ENCODE measurements at regions not wholly inside any gene's neighbourhood (a gene's known extent, or its start where the extent isn't known, plus 50 kb on each side); places are given as distances from the start of the nearest gene placed in this dataset.

DNA sequence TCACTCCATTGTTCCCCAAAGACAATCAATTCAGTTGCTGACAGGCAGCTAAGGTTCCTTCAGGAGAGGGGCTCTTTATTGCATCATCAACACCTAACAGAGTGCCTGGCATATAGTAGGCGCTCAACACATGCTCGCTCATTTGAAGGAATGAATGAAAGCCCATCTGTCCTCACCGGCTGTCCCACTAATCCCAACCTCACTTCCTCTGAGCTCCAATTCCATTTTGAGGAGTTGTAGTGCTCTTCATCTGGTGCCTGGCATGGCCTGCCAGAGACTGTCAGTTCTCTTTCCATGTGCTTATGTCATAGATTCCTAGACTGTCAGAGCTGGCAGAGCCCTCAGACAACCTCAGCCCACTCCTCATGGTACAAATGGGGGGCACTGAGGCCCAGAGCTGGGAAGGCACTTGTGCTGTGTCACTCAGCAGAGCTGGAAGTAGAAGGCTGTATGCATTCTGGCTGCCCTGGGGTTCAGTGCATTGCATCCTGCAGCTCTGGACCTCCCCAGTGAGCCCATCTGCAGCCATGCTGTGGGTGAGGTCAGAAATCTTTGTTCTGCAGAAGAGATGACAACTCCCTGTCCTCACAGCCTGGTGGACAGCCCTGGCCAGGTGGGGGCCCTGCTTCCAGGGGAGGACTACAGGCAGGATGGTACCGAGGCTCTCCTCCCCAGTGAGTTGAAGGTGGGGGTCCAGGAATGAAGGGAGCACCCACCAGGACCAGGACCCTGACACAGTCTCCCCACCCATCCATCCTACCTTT is 134.9 kb upstream of the PJA1 start:
- no peak for DNase-seq

DNA sequence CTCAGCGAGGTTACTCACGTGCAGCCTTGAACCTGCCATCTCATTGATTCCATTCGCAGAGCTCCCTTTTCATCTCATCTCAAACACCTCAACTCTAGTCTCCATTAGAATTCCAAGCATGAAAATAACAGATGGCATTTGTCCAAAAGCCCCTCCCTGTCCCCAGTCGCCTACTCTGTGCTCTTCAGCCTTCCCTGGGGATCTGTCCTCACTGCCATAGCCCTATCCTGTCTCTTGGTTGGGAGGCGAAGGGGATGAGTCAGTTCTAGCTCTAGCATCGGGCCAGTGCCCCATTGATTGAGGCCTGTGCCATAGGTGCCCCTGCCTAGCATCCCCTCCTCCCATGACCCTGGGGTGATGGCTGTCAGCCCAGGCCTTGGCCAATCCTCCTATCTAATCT is 134.0 kb upstream of the PJA1 start:
- DNase-seq: no peak

DNA sequence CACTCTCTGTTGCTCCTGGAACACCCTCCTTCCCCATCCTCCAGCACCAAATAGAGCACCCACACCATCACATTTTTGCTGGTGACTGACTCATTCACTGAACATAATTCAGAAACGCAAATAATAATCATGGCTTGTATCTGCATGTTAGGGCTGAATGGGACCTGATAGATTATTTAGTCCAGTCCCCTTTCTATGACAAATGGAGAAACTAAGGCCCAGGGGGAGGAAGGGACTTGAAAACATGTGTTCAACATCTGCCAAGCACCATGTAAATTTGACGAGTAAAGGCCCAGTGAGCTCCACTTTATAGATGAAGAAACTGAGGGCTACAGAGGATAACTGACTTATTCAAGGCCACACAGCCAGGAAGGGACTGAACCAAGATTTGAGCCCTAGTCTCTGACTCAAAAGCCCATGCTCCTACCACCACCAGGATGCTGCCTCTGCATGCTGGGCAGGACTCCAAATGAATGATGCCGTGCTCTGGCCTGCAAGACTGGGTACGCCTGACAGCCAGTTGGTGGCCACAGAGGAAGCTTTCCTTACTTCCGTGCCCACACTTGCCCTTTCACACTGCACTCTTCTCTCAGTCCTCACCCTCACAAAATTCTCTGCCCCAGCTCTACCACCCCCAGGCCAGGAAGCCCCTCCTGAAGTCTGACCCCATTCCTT is 133.3 kb upstream of the PJA1 start:
- no peak for DNase-seq

- no peak for DNase-seq
These were observed 132.3 kb upstream of the PJA1 start for GRCh38 chrX:69297506-69297905.

DNA sequence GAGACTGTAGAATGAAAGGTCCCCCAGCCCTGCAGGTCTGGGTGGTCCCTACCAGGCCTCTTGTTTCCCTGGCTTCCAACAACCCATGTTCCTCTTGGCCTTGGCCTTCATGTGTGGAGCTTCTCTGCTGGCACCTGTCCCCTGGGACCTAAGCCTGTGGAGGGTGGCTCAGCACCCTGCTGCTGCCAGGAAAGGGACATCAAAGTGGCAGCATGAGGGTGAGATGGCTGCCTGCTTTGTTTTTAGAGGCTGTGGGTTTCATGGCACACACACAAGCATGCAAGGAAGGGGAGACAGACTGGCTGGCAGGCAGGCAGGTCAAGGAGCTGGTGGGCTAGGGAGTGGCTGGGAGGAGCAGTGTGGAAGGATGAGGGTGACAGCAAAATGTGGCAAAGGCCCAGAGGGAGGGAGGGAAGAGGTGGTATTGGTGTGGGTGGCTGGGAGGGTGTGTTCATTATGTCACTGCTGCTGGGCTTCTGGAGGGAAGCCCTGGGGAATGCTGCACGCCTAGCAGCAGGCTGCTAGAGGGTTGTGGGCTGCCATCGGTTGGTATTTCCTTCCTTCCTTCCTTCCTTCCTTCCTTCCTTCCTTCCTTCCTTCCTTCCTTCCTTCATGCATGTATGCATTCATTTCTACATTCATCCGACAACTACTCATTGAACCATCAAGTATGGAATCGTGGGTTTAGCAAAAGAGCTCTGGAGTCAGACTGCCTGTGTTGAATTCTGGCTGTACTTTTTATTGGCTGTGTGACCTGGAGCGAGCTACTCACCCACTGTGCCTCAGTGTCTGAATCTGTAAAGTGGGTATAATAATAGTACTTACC is 128.7 kb upstream of the PJA1 start:
- DNase-seq: no peak

GRCh38 chrX:69291116-69291515 is 125.9 kb upstream of the PJA1 start:
- DNase-seq: no peak

DNA sequence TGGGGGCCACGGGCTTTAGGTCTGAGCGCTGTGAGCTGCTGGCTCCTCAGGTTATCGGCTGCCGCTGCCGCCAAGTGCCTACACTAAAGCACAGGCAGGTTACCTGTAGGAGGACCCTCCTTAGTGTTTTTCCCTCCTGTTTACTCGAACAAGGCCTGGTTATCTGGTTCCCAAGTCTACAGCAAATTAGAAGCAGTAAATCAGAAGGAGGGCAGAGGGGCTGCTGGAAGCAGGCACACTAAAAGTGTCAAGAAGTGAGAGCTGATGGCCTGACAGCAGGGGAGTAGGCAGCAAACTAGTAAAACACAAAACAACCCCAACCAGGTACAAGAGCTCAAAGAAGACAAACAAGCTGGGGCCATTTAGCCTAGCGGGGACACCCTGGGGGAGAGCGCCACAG is 125.0 kb upstream of the PJA1 start:
- no peak for DNase-seq

DNA sequence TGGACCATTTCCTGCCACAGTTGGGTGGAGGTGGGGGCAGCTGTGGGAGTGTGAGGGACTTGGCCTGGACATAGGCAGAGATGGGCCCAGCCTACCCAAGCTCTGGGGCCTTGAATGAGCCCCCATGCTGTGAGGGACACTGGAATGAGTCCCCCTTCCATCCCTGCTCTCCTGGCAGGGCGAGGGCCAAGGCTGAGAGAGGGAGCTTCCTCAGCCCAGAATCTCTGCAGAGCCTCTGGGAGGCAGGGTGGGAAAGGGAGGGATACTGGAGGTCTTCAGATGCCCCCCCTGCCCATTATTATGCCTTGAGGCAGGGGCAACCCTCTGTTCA is 124.5 kb upstream of the PJA1 start:
- DNase-seq: no peak

- no peak for DNase-seq
These were observed 124.0 kb upstream of the PJA1 start for GRCh38 chrX:69289046-69289792.

- no peak for DNase-seq
These were observed 121.8 kb upstream of the PJA1 start for GRCh38 chrX:69287095-69287494.

GRCh38 chrX:69286565-69286906 is 121.3 kb upstream of the PJA1 start:
- DNase-seq: no peak

GRCh38 chrX:69285881-69286564 is 120.8 kb upstream of the PJA1 start:
- DNase-seq: peak; percentile 71

DNA sequence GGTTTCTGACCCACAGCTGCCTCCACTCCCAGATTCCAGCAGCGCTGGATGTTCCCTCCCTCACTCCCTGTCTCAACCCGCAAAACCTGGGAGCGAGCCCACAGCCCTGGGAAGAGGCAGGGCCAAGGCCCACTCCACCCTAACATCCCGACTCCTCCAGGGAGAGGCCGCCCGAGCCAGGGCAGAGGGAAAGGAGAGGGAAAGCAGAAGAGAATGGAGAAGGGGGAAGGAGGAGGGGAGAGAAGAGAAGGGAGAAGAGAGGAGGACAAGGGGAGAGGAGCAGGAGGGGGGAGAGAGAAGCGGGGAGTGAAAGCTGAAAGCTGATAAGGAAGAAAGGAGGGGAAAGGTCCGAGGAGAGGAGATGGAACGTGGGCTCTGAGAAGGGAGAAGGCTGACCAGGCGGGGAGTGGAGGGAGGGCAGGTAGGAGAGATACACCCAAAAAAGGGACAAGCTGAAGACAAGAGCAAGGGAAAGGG is 120.2 kb upstream of the PJA1 start:
- DNase-seq: no peak

- no peak for DNase-seq
These were observed 119.2 kb upstream of the PJA1 start for GRCh38 chrX:69284491-69284890.

DNA sequence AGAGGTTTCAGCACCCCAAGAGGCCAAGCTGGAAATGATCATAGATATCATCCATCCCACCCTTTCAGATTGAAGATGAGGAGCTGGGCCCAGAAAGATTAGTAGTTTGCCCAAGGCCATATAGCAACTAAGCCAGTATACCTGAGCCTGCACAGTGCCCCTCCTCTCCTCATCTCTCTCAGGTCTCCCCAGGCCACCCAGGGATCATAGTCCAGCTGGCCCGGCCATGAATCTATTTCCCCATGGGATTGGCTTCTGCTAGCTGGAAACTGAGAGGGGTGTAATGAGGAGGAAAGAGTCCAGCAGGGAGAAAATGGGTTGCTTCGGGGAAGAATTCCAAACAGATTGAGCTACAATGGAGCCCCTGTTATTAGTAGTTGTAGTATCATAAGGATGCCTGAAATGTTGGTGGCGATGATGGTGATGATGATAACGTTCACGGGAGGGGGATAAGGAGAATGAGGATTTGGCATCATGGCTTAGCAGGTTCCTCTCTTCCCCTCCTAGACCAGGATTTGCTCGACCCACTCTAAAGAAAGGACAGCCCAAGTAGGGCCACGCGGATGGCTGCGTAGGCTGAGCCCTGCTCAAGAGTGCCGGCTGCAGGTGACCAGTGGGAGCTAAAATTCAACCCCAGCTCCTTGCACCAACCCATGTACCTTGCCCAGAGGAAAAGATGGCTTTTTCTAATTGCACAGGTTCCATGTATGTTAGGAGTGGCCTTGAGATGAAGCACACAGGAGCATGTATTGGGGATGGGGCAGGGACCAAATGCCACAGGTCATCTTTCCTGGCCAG is 117.8 kb upstream of the PJA1 start:
- DNase-seq: no peak

DNA sequence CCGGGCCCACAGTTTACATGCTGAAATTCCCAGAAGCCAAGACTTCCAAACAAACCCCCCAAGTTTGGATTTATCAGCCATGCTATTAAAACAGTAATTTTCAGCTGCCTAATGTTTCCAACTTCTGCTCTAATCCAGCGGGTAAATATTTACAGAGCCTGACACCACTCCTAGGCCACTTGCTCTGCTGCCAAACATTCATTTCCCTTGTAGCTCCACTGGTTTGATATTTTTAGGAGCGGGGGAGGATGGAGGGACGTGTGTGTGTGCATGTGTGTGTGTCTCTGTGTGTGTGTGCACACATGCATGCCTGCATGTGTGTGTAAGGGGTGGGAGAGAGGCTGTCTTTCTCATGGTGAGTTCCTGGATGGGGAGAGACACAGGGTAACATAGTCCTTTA is 115.7 kb upstream of the PJA1 start:
- no peak for DNase-seq

- DNase-seq: no peak
These were observed 114.0 kb upstream of the PJA1 start for GRCh38 chrX:69279234-69279633.

DNA sequence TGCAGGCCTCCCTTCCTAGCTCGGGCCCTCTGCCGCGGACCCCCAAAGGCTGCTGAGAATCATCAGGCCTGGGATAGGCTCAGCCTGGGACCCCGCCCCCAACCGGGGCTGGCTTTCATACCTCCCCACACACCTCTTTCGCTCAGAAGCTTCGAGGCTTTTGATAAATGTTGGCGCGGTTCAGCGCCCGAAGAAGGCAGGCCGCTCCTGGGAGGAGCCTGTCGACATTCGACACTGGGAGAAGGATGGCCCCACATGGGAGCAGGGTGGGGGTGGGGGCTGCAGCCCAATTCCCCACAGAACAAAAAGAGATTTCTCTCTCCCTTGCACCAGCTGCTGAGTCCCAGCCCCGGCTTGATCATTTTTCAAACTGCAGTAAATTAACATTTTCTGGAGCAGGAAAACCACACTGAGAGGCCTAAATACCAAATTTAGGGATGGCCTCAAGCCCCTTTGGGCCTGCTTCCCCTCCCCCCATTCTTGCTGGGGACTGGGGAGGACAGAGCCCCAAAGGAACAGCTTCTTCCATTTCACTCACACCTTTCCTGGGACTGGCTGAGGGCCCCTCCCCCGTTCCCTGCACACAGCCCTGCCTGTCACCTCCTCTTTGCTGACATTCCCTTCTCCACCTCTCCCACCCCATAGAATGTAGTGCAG is 112.9 kb upstream of the PJA1 start:
- no peak for DNase-seq

GRCh38 chrX:69277369-69277990 is 112.2 kb upstream of the PJA1 start:
- no peak for DNase-seq

- DNase-seq: no peak
These were observed 103.4 kb upstream of the PJA1 start for GRCh38 chrX:69268611-69269010.

DNA sequence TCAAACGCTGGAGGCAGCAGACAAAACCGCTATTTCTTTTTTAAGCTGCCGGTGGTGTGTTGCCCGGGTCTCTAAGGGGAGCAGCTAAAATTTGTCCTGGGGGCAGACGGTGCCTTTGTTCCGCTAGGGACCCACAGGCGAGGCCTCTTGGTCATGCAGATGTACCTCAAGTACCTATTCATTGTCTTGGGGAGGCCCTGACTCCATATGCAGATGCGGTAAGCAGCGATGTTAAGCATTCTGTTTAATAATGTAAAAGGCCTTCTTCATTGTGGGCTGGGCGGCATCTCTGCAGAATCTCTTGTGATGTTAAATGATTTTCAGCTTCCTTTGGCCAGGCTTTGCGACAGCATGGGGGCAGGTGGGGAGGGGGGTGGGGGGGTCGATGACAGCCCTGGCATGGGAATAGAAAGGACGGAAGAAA is 98.9 kb upstream of the PJA1 start:
- DNase-seq: no peak

Data from CD4-positive, alpha-beta T cell treated with Interleukin-17A for 4 hours (primary cell).